HG03571 (cell line): ENCODE measurements at regions not wholly inside any gene's neighbourhood (a gene's known extent, or its start where the extent isn't known, plus 50 kb on each side); places are given as distances from the start of the nearest gene placed in this dataset.
"Not testable (repeated sequence)": the region's sequence is repeated elsewhere in the genome, so short reads cannot be mapped to it uniquely, and the experiment has no call there.

ENCODE experiments used
- ATAC-seq: cut with Tn5 transposase; IDR thresholded peaks from one replicate; pipeline ENCODE4 v1.9.1; 2021; ENCODE audit not compliant: unreplicated experiment

- no peak for ATAC-seq
These were observed 315.8 kb upstream of the COL8A1 start for GRCh38 chr3:99322551-99322950.

- no peak for ATAC-seq
These were observed 317.1 kb upstream of the COL8A1 start for GRCh38 chr3:99321261-99321660.

- no peak for ATAC-seq
These were observed 318.4 kb upstream of the COL8A1 start for GRCh38 chr3:99319961-99320360.

GRCh38 chr3:99319450-99319849, 318.9 kb upstream of the COL8A1 start:
- ATAC-seq, result no peak

GRCh38 chr3:99317201-99317600, 321.2 kb upstream of the COL8A1 start:
- ATAC-seq, result no peak

GRCh38 chr3:99315896-99316295, 322.5 kb upstream of the COL8A1 start:
- ATAC-seq, result no peak

GRCh38 chr3:99313485-99313884, 324.9 kb upstream of the COL8A1 start:
- no peak for ATAC-seq

GRCh38 chr3:99298661-99299060, 339.7 kb upstream of the COL8A1 start:
- ATAC-seq, result no peak

- ATAC-seq, result no peak
These were observed 342.6 kb upstream of the COL8A1 start for GRCh38 chr3:99295836-99296235.

- ATAC-seq, result not testable (repeated sequence)
These were observed 344.3 kb upstream of the COL8A1 start for GRCh38 chr3:99294092-99294491.

GRCh38 chr3:99287876-99288275, 350.5 kb upstream of the COL8A1 start:
- ATAC-seq, result no peak

- no peak for ATAC-seq
These were observed 352.0 kb upstream of the COL8A1 start for GRCh38 chr3:99286266-99286845.

GRCh38 chr3:99269606-99270351, 368.3 kb upstream of the DCBLD2 start:
- no peak for ATAC-seq

GRCh38 chr3:99256788-99257187, 355.3 kb upstream of the DCBLD2 start:
- ATAC-seq, result no peak

- no peak for ATAC-seq
These were observed 352.5 kb upstream of the DCBLD2 start for GRCh38 chr3:99253963-99254355.

GRCh38 chr3:99250821-99251355, 349.4 kb upstream of the DCBLD2 start:
- ATAC-seq, result no peak

GRCh38 chr3:99250272-99250671, 348.8 kb upstream of the DCBLD2 start:
- ATAC-seq, result no peak

- no peak for ATAC-seq
These were observed 348.1 kb upstream of the DCBLD2 start for GRCh38 chr3:99249627-99250026.

GRCh38 chr3:99248913-99249312, 347.4 kb upstream of the DCBLD2 start:
- no peak for ATAC-seq

- no peak for ATAC-seq
These were observed 346.6 kb upstream of the DCBLD2 start for GRCh38 chr3:99248130-99248529.

- ATAC-seq, result no peak
These were observed 344.6 kb upstream of the DCBLD2 start for GRCh38 chr3:99246010-99246654.

GRCh38 chr3:99242271-99242670, 340.8 kb upstream of the DCBLD2 start:
- no peak for ATAC-seq
